Right cardiac atrium (tissue), 5 donors: ENCODE measurements at regions not wholly inside any gene's neighbourhood (a gene's known extent, or its start where the extent isn't known, plus 50 kb on each side); places are given as distances from the start of the nearest gene placed in this dataset.

ENCODE experiments used
- ATAC-seq, 2 donors: fragments of 200-7000 bp; cut with Tn5 transposase; one replicate each; pipeline versions ENCODE4 v1.8.0 to v1.9.1; 2020; ENCODE audit warnings: moderate library complexity in 2 of 2, mild to moderate bottlenecking in 1 of 2
- DNase-seq, 3 donors: peaks; one replicate each; pipeline ENCODE4 v3.0.0-alpha.2; 2020
- H3K27ac ChIP-seq: one replicate; pipeline ENCODE4 v1.5.1; 2013; ENCODE audit warnings: mild to moderate bottlenecking, low read length, control low read depth, moderate library complexity
- H3K27me3 ChIP-seq: one replicate; pipeline ENCODE4 v1.6.1; 2013; ENCODE audit not compliant: control insufficient read depth, insufficient read depth
- H3K4me1 ChIP-seq: one replicate; pipeline ENCODE4 v1.6.1; 2013; ENCODE audit warnings: low read length; ENCODE audit not compliant: control insufficient read depth, insufficient read depth
- H3K4me3 ChIP-seq: one replicate; pipeline ENCODE4 v1.5.1; 2013; ENCODE audit warnings: low read length, control low read depth
- H3K9me3 ChIP-seq: one replicate; pipeline ENCODE4 v1.6.1; 2013; ENCODE audit warnings: low read length; ENCODE audit not compliant: control insufficient read depth
- WGBS: extraction: QIAGEN DNeasy Blood & Tissue Kit; methylation state at CpG from one replicate; pipeline ENCODE4 v1.1.7; 2013; 5-methylcytosine and 5-hydroxymethylcytosine counted together
- intact Hi-C, 4 donors: fragments of 100-400 bp; cut with DNase I; formaldehyde crosslinking; loops; one replicate each; pipeline versions ENCODE4 v1.11.0 to v1.14.0; 2022 to 2023
- donor health status: healthy with polysubstance abuse.
- donor health status: DM: no; HTN: yes; CAD: no.
- donor health status: DM: no; HTN: no; CAD: no.
- donor health status: DM: no; HTN: yes; CAD: no; lungs with severe emphysema.
- donor health status: DM: yes; HTN: yes; CAD: no.

DNA sequence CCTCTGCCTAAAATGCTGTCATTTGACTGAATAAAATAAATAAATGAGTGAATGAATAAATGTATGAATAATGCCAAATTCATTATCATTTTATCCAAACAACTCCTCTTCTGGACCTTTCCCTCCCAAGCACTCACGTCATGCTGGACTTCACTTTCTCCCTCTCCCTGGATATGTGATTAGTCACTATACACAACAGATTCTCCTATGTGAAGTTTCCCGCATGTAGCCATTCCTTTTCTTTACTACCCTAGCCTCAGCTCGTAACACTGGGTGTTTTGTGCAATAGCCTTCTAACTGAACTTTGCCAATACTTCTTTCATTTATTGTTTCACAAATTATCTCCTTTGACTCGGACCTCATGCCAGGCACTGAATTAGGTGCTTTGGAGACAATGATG is 87.6 kb upstream of the IL6 start:
- ATAC-seq: no peak
- peaks cover under 1% of the 10 kb centered on the region for H3K9me3 ChIP-seq
- 62% methylated on average over 4 of the region's 4 CpGs for WGBS
- intact Hi-C loops: no loop called here
- H3K27ac ChIP-seq: no peak overlapping the region
- no peak for DNase-seq
- no peak overlapping the region for H3K4me3 ChIP-seq
- H3K27me3 ChIP-seq: no peaks in the 10 kb centered on the region
- H3K4me1 ChIP-seq: peaks cover 2% of the 10 kb centered on the region

DNA sequence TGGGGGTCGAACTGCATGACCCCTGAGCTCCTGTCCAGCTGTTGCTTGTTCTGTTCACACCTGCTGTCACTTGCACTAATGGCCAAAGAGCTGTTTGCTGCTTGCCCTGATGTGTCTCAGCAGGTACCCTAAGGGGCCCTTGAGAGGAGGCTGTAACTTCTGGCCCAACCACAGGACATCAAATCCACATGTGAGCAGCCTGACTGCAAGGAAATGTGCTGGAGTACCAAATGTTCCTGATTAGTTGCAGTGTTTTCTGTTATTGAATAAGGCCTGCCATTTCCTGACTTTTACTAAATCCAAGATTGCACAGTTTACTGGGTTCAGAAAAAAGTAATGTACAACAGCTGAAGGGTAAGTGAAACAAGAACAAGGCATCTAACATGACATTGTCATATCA is 91.7 kb upstream of the IL6 start:
- no peaks in the 10 kb centered on the region for H3K27me3 ChIP-seq
- ATAC-seq (peak in 1 of 2 donors; percentile 26), DNase-seq (no peak)
- no peaks in the 10 kb centered on the region for H3K9me3 ChIP-seq
- intact Hi-C loops: no loop called here
- peaks cover 4% of the 10 kb centered on the region for H3K4me1 ChIP-seq
- 60% methylated on average over 1 of the region's 1 CpG for WGBS
- no peak overlapping the region for H3K27ac ChIP-seq
- H3K4me3 ChIP-seq: no peak overlapping the region

DNA sequence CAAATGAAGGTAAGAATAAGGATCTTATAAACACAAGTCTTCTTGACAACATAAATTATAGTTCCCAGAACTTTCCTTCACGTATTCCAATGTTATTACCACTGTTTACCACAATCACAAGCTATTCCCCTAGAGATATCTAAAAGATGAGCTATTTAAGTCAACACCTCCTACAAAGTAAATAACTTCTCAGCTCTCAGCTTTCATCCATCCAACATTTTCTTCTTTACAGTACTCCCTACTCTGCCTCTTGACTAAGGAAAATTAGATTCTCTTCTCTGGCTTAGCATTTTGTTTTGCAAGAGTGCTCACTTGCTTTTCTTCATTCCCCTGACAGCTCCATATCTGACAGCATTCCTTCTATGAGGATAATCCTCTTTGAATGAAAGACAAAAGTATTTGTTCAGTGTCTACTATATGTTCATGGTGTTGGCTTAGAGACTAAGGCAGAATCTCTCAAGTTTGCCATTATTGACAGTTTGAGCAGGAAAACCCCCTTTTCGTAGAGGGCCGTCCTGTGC is 93.0 kb upstream of the IL6 start:
- Histone ChIP-seq H3K4me1 (peaks cover 10% of the 10 kb centered on the region), H3K4me3 (no peak overlapping the region), H3K27ac (no peak overlapping the region), H3K9me3 (no peaks in the 10 kb centered on the region), H3K27me3 (no peaks in the 10 kb centered on the region)
- no peak for ATAC-seq
- 63% methylated on average over 3 of the region's 3 CpGs for WGBS
- intact Hi-C loops: no loop called here
- no peak for DNase-seq

DNA sequence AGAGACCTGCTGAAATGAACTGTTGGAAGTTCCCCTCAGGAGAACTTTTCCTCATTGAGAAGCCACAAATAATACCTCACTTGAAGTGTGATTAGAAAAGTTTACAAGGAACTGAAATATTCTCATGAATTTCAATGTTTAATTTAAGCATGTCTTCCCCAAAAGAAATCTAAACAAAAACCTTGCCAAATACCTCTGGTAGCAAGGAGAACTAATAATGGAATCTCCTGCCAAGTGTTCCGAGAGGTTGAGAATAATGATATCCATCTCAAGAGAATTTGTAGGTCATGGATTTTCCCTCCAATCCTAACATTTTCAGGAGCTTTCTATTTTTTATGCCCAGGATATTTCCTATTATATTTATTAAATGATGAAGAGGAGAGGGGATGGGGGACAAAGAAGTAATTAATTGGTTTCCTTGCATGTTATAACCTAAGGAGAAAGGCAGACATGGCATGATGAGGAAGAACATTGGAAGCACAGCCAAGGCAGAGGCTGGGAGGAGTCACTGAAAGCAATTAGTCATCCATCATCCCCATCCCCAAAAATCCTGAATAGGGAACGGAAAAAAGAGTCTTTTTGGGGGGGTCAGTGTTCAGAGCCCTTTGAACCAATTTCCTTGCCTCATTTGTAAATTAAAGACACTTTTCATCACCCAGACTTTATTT is 93.6 kb upstream of the IL6 start:
- no peak overlapping the region for H3K27ac ChIP-seq
- DNase-seq (no peak), ATAC-seq (no peak)
- WGBS: 45% methylated on average over 2 of the region's 2 CpGs
- no peaks in the 10 kb centered on the region for H3K27me3 ChIP-seq
- no peaks in the 10 kb centered on the region for H3K9me3 ChIP-seq
- H3K4me3 ChIP-seq: no peak overlapping the region
- peaks cover 10% of the 10 kb centered on the region for H3K4me1 ChIP-seq
- intact Hi-C loops: no loop called here

DNA sequence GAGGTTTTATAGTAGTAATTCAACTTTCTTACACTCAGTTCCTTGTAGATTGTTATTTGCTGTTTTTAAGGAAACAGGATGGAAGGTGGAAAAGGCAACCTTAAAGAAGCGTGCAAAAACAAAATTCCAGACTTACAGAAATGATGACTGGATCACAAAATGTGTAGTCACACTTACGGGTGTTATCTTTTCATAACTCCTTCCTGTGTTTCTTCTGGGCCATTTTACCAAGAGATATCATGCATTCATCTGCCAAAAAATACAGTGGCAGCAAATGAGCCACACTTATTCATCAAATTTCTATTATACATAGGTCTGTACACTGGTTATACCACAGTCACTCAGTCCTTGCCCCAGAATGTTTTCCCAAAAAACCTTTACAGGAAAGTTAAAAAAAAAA is 94.3 kb upstream of the IL6 start:
- Histone ChIP-seq H3K27ac (no peak overlapping the region), H3K9me3 (no peaks in the 10 kb centered on the region), H3K4me3 (no peak overlapping the region), H3K4me1 (peaks cover 10% of the 10 kb centered on the region), H3K27me3 (no peaks in the 10 kb centered on the region)
- intact Hi-C loops: no loop called here
- no peak for ATAC-seq
- 49% methylated on average over 2 of the region's 2 CpGs for WGBS
- no peak for DNase-seq

DNA sequence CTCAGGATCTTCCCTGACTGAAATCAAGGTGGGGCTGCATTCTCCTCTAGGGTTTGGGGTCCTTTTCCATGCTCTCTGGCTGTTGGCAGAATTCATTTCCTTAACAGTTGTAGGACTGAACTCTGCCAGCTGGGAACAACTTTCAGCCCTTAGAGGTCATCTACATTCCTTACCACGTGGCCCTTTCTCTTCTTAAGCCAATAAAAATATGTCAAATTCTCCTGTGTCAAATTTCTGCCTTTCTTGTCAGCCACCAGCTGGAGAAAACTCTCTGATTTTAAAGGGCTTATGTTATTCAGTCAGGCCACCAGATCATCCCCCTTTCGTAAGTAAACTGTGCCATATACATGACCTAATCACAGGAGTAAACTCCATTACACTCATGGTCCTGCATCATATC is 95.3 kb upstream of the IL6 start:
- H3K4me1 ChIP-seq: peaks cover 10% of the 10 kb centered on the region
- no peak for DNase-seq
- ATAC-seq: peak in 1 of 2 donors; percentile 55
- H3K27me3 ChIP-seq: no peaks in the 10 kb centered on the region
- WGBS: 60% methylated on average over 2 of the region's 2 CpGs
- intact Hi-C loops: no loop called here
- no peak overlapping the region for H3K27ac ChIP-seq
- no peak overlapping the region for H3K4me3 ChIP-seq
- no peaks in the 10 kb centered on the region for H3K9me3 ChIP-seq

DNA sequence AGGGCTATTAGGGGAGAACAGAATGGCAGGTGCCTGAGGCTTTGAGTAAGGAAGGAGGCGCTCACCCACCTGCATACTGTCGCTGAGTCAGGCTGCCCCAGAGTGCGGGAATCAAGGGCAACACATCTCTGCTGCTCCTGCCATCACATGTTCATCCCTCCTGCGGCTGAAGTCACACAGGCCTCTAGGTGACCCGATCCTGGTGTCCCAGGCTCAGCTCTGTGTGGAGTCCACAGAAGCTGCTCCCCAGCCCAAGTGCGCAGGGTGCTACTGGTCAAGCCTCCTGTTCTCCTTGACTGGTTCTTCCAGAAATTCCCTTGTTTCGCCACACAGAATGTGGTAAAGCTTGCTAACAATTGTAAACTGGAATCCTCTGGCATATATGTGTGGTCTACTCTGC is 96.9 kb upstream of the IL6 start:
- Histone ChIP-seq H3K27me3 (no peaks in the 10 kb centered on the region), H3K4me3 (no peak overlapping the region), H3K4me1 (peaks cover 10% of the 10 kb centered on the region), H3K27ac (no peak overlapping the region), H3K9me3 (no peaks in the 10 kb centered on the region)
- ATAC-seq: no peak
- intact Hi-C loops: no loop called here
- DNase-seq: no peak
- 96% methylated on average over 7 of the region's 7 CpGs for WGBS

DNA sequence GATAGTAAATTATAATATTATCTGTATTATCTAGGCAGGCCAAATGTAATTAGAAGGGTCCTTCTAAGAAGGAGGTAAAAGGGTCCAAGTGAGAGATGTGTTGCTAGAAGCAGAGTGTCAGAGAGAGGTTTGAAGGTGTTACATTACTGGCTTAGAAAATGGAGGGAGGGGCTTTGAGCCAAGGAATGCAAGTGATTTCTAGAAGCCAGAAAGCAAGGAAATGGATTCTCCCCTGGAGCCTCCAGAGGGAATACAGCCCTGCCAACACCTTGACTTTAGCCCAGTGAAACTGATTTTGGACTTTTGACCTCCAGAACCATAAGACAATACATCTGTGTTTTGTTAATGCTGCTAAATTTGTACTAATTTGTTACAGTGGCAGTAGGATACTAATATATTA is 97.9 kb upstream of the IL6 start:
- no peak for ATAC-seq
- Histone ChIP-seq H3K9me3 (no peaks in the 10 kb centered on the region), H3K27me3 (no peaks in the 10 kb centered on the region), H3K4me3 (no peak overlapping the region), H3K27ac (no peak overlapping the region), H3K4me1 (peaks cover 8% of the 10 kb centered on the region)
- intact Hi-C loops: no loop called here
- DNase-seq: no peak

DNA sequence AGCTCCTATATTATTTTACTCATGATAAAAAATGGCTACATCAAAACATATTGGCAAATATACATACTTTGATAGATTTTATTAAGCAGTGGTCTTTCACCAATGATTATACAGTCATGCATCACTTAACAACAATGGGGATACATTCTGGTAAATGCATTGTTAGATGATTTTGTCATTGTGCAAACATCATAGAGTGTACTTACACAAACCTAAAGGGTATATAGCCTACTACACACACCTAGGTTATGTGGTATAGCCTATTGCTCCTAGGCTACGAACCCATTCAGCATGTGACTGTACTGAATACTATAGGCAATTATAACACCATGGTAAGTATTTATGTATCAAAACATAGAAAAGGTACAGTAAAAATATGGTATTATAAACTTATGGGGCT is 98.9 kb upstream of the IL6 start:
- 97% methylated on average over 1 of the region's 1 CpG for WGBS

DNA sequence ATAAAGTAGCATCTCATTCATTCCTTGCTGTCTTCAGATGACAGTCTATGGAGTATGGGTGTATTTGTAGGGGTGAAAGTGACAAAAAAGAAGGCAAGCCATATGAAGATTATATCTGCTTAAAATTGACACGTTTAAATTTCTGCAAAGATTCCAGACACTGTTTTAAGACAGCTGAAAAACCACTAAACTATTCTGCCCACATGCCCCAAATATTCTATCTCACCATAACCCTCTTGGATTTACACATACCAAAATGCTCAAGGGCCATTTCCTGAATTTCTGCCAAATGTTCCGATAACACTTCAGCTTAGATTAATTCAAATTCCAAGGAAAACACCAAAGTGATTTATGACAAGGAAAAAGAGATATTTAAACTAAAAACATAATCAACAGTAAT is 99.9 kb upstream of the IL6 start:
- no peak for ATAC-seq
- DNase-seq: no peak

More for the DNA sequence above, 98.9 kb upstream of the IL6 start:
- intact Hi-C loops: no loop called here
- H3K27ac ChIP-seq: no peak overlapping the region
- DNase-seq: no peak
- H3K27me3 ChIP-seq: no peaks in the 10 kb centered on the region
- H3K4me3 ChIP-seq: no peak overlapping the region
- ATAC-seq: no peak
- H3K9me3 ChIP-seq: no peaks in the 10 kb centered on the region
- H3K4me1 ChIP-seq: peaks cover 6% of the 10 kb centered on the region

DNA sequence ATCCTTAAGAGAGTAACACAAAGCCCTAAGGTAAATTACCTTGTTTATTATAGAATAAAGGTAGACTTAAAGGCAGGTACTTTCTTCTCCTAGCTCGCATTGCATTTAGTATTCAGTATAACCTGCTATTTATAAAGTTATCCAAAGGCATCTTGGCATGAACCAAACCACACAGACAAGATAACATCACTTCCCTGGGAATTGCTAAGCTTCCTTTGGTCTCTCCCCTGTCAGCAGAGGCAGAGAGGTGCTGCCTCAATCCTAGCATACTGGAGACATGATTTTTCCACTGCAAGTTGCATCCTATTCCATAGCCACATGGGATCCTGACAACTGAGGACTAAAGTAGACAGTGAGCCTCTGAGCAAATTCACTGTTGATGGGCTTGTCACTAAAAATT is 101.7 kb upstream of the IL6 start:
- intact Hi-C loops: no loop called here
- WGBS: 86% methylated on average over 1 of the region's 1 CpG

More for the DNA sequence above, 99.9 kb upstream of the IL6 start:
- Histone ChIP-seq H3K27ac (no peak overlapping the region), H3K9me3 (no peaks in the 10 kb centered on the region), H3K27me3 (no peaks in the 10 kb centered on the region), H3K4me1 (peaks cover 6% of the 10 kb centered on the region), H3K4me3 (no peak overlapping the region)
- whole genome bisulfite sequencing: 25% methylated on average over 2 of the region's 2 CpGs
- intact Hi-C loops: no loop called here

DNA sequence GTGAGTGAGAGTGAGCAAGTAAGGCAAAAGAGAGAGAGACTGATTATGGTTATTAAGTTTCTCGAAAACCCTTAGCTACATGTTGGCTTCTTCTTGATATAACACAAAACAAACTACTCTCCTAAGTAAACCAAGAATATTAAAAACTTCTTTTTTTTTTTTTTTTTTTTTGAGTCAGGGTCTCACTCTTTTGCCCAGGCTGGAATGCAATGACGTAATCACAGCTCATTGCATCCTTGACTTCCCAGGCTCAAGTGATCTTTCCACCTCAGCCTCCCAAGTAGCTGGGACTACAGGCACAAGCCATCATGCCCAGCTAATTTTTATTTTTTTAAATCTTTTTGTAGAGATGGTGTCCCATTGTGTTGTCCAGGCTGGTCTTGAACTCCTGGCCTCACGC is 102.2 kb upstream of the IL6 start:
- intact Hi-C loops: no loop called here
- ATAC-seq (no peak), DNase-seq (no peak)
- H3K4me3 ChIP-seq: no peak overlapping the region
- H3K4me1 ChIP-seq: peaks cover 3% of the 10 kb centered on the region
- no peaks in the 10 kb centered on the region for H3K27me3 ChIP-seq
- H3K27ac ChIP-seq: no peak overlapping the region
- no peaks in the 10 kb centered on the region for H3K9me3 ChIP-seq
- WGBS: 94% methylated on average over 3 of the region's 3 CpGs

More for the DNA sequence above, 101.7 kb upstream of the IL6 start:
- H3K27me3 ChIP-seq: no peaks in the 10 kb centered on the region
- no peaks in the 10 kb centered on the region for H3K9me3 ChIP-seq
- peaks cover 6% of the 10 kb centered on the region for H3K4me1 ChIP-seq
- H3K4me3 ChIP-seq: no peak overlapping the region
- DNase-seq (no peak), ATAC-seq (no peak)
- no peak overlapping the region for H3K27ac ChIP-seq
